AG04449 (cell line): ENCODE measurements at regions not wholly inside any gene's neighbourhood (a gene's known extent, or its start where the extent isn't known, plus 50 kb on each side); places are given as distances from the start of the nearest gene placed in this dataset.

Source experiments
- CTCF ChIA-PET: fragments of 350-600 bp; formaldehyde crosslinking; extraction: SDS; loops from one replicate; lab custom pipeline; 2021; ENCODE audit warnings: antibody characterized with exemption; lab: Yijun Ruan, JAX
- POLR2A ChIA-PET: fragments of 400-600, 350-600 bp; formaldehyde crosslinking; extraction: SDS; loops from one replicate; lab custom pipeline; 2020; ENCODE audit warnings: antibody characterized with exemption, inconsistent platforms; lab: Yijun Ruan, JAX
- DNase-seq: peaks from one replicate; pipeline ENCODE4 v3.0.0-alpha.2; 2010; ENCODE audit warnings: low read depth, low spot score
- H3K4me3 ChIP-seq: 2 replicates; pipeline ENCODE4 v1.5.1; 2011; ENCODE audit warnings: low read depth, mild to moderate bottlenecking, control low read depth, low read length
- CTCF ChIP-seq: IDR thresholded peaks from one replicate; pipeline ENCODE4 v1.5.1; 2011; ENCODE audit warnings: mild to moderate bottlenecking, moderate library complexity, low read length, control low read depth, inconsistent platforms; ENCODE audit not compliant: insufficient read depth; ENCODE audit errors: missing control alignments

GRCh38 chr9:27967210-27967609, 393.9 kb upstream of the C9orf72 start:
- ChIA-PET POLR2A (no interaction called here), CTCF (no interaction called here)
- no peak for TF ChIP-seq CTCF
- H3K4me3 ChIP-seq: no peak overlapping the region
- DNase-seq: no peak

- no peak for DNase-seq
- H3K4me3 ChIP-seq: no peak overlapping the region
- ChIA-PET POLR2A (no interaction called here), CTCF (no interaction called here)
- TF ChIP-seq CTCF: no peak
Observed at GRCh38 chr9:27977931-27978330, 404.6 kb upstream of the C9orf72 start.

GRCh38 chr9:27985714-27986113, 412.4 kb upstream of the C9orf72 start:
- no peak for TF ChIP-seq CTCF
- no peak for DNase-seq
- CTCF ChIA-PET: no interaction called here
- POLR2A ChIA-PET: no interaction called here
- H3K4me3 ChIP-seq: no peak overlapping the region

- CTCF ChIA-PET: no interaction called here
Observed at GRCh38 chr9:27990524-27990923, 417.2 kb upstream of the C9orf72 start.

GRCh38 chr9:27991221-27991620, 417.9 kb upstream of the C9orf72 start:
- ChIA-PET POLR2A (no interaction called here), CTCF (no interaction called here)
- H3K4me3 ChIP-seq: no peak overlapping the region
- no peak for DNase-seq
- no peak for TF ChIP-seq CTCF

More at GRCh38 chr9:27990524-27990923, 417.2 kb upstream of the C9orf72 start:
- no peak for DNase-seq
- POLR2A ChIA-PET: no interaction called here
- no peak for TF ChIP-seq CTCF
- no peak overlapping the region for H3K4me3 ChIP-seq

GRCh38 chr9:28001096-28001495, 427.8 kb upstream of the C9orf72 start:
- H3K4me3 ChIP-seq: no peak overlapping the region
- no peak for TF ChIP-seq CTCF
- CTCF ChIA-PET: no interaction called here
- no peak for DNase-seq
- POLR2A ChIA-PET: no interaction called here
